GM23338 (cell line): ENCODE measurements at regions not wholly inside any gene's neighbourhood (a gene's known extent, or its start where the extent isn't known, plus 50 kb on each side); places are given as distances from the start of the nearest gene placed in this dataset.
"Not testable (repeated sequence)": the region's sequence is repeated elsewhere in the genome, so short reads cannot be mapped to it uniquely, and the experiment has no call there.

ENCODE experiments used
- ATAC-seq: fragments of 200-7000 bp; cut with Tn5 transposase; 3 replicates; pipeline ENCODE4 v1.9.1; 2020
- DNase-seq: peaks from one replicate; pipeline ENCODE4 v3.0.0-alpha.2; 2015; ENCODE audit warnings: low spot score
- H2AFZ ChIP-seq: fragments of 200-600 bp; sonication (generic); 2 replicates; pipeline ENCODE4 v1.8.0; 2016; ENCODE audit warnings: antibody characterized with exemption, mild to moderate bottlenecking, moderate library complexity
- H3F3A ChIP-seq: fragments of 200-600 bp; sonication (generic); replicated peaks from 2 replicates; pipeline ENCODE4 v1.8.0; 2017; ENCODE audit warnings: antibody characterized with exemption, mixed run types, low read depth
- H3K27ac ChIP-seq: fragments of 200-600 bp; sonication (generic); 2 replicates; pipeline ENCODE4 v1.6.1; 2016; ENCODE audit warnings: low read depth
- H3K27me3 ChIP-seq: fragments of 200-600 bp; sonication (generic); 2 replicates; pipeline ENCODE4 v1.8.0; 2016; ENCODE audit warnings: mild to moderate bottlenecking, mixed run types, moderate library complexity; ENCODE audit not compliant: insufficient read depth
- H3K36me3 ChIP-seq: fragments of 200-600 bp; sonication (generic); 2 replicates; pipeline ENCODE4 v1.8.0; 2016; ENCODE audit warnings: mild to moderate bottlenecking; ENCODE audit not compliant: insufficient read depth
- H3K4me1 ChIP-seq: fragments of 200-600 bp; sonication (generic); 2 replicates; pipeline ENCODE4 v1.8.0; 2016; ENCODE audit warnings: mild to moderate bottlenecking, moderate library complexity; ENCODE audit not compliant: insufficient read depth
- H3K4me2 ChIP-seq: fragments of 200-600 bp; sonication (generic); 2 replicates; pipeline ENCODE4 v1.7.1; 2017; ENCODE audit warnings: mixed run types
- H3K4me3 ChIP-seq: fragments of 200-600 bp; sonication (generic); 2 replicates; pipeline ENCODE4 v1.6.1; 2016; ENCODE audit warnings: mixed run types
- H3K79me2 ChIP-seq: fragments of 200-600 bp; sonication (generic); replicated peaks from 2 replicates; pipeline ENCODE4 v1.8.0; 2017; ENCODE audit warnings: mild to moderate bottlenecking; ENCODE audit not compliant: insufficient read depth
- H3K9me2 ChIP-seq: fragments of 200-600 bp; sonication (generic); 2 replicates; pipeline ENCODE4 v1.8.0; 2017; ENCODE audit not compliant: insufficient read depth
- H4K20me1 ChIP-seq: fragments of 200-600 bp; sonication (generic); replicated peaks from 2 replicates; pipeline ENCODE4 v1.8.0; 2017; ENCODE audit warnings: mild to moderate bottlenecking; ENCODE audit not compliant: insufficient read depth
- H3K27ac Mint-ChIP-seq: 2 replicates; pipeline ENCODE4 v1.8.0; 2020; ENCODE audit warnings: inconsistent platforms, mild to moderate bottlenecking, moderate library complexity, mixed read lengths
- H3K27me3 Mint-ChIP-seq: 3 replicates; pipeline ENCODE4 v1.8.0; 2022; ENCODE audit warnings: low read depth, mild to moderate bottlenecking, moderate library complexity, mixed read lengths, inconsistent platforms; ENCODE audit not compliant: insufficient read depth, poor library complexity
- H3K36me3 Mint-ChIP-seq: 3 replicates; pipeline ENCODE4 v1.8.0; 2021; ENCODE audit warnings: low read depth, mild to moderate bottlenecking, inconsistent platforms, moderate library complexity, mixed read lengths
- H3K4me1 Mint-ChIP-seq: 3 replicates; pipeline ENCODE4 v1.8.0; 2020; ENCODE audit warnings: mild to moderate bottlenecking, inconsistent platforms, mixed read lengths
- H3K4me3 Mint-ChIP-seq: 3 replicates; pipeline ENCODE4 v1.8.0; 2021; ENCODE audit warnings: moderate library complexity, mild to moderate bottlenecking, inconsistent platforms, mixed read lengths
- H3K9me3 Mint-ChIP-seq: 3 replicates; pipeline ENCODE4 v1.8.0; 2020; ENCODE audit warnings: moderate library complexity, mild to moderate bottlenecking, inconsistent platforms, mixed read lengths
- CREB1 ChIP-seq: fragments of 250-450 bp; sonication (Bioruptor Pico); IDR thresholded peaks from 2 replicates; pipeline ENCODE4 v1.5.0; 2020; ENCODE audit warnings: low read depth, mild to moderate bottlenecking, moderate library complexity
- EZH2 ChIP-seq: fragments of 200-600 bp; sonication (generic); IDR thresholded peaks from one replicate; pipeline ENCODE4 v1.8.0; 2017; ENCODE audit warnings: antibody characterized with exemption, mild to moderate bottlenecking, low read depth; ENCODE audit not compliant: unreplicated experiment
- EZH2phosphoT487 ChIP-seq: fragments of 200-600 bp; sonication (generic); IDR thresholded peaks from one replicate; pipeline ENCODE4 v1.8.1; 2018; ENCODE audit warnings: antibody characterized with exemption; ENCODE audit not compliant: unreplicated experiment
- JUNB ChIP-seq: IDR thresholded peaks from one replicate; pipeline ENCODE4 v1.6.1; 2016; ENCODE audit warnings: antibody characterized with exemption; ENCODE audit not compliant: unreplicated experiment
- NANOG ChIP-seq: IDR thresholded peaks from 2 replicates; pipeline ENCODE4 v1.6.1; 2016; ENCODE audit warnings: antibody characterized with exemption, borderline replicate concordance
- POLR2AphosphoS5 ChIP-seq: IDR thresholded peaks from 2 replicates; pipeline ENCODE4 v1.6.1; 2016; ENCODE audit warnings: antibody characterized with exemption, low read depth
- REST ChIP-seq: IDR thresholded peaks from one replicate; pipeline ENCODE4 v1.6.1; 2018; ENCODE audit warnings: antibody characterized with exemption; ENCODE audit not compliant: unreplicated experiment
- STAT1 ChIP-seq: IDR thresholded peaks from one replicate; pipeline ENCODE4 v1.6.1; 2016; ENCODE audit warnings: antibody characterized with exemption; ENCODE audit not compliant: unreplicated experiment
- ZNF331 ChIP-seq: fragments of 250-450 bp; sonication (Bioruptor Pico); IDR thresholded peaks from 2 replicates; pipeline ENCODE4 v1.5.0; 2020; ENCODE audit warnings: low read depth, mild to moderate bottlenecking, moderate library complexity
- TF ChIP-seq, protein P1 (sequence below): IDR thresholded peaks from 2 replicates; pipeline ENCODE4 v1.6.1; 2016; ENCODE audit warnings: antibody characterized with exemption
- TF ChIP-seq, protein P2 (sequence below), 2 experiments: fragments of 200-600 bp in 1 of 2; sonication (generic) in 1 of 2; conservative IDR thresholded peaks; 2 replicates each; pipeline versions ENCODE4 v1.5.1 to v1.6.1; 2016 to 2017; ENCODE audit warnings: antibody characterized with exemption in 2 of 2, low read depth in 2 of 2, mild to moderate bottlenecking in 2 of 2, moderate library complexity in 1 of 2

DNA sequence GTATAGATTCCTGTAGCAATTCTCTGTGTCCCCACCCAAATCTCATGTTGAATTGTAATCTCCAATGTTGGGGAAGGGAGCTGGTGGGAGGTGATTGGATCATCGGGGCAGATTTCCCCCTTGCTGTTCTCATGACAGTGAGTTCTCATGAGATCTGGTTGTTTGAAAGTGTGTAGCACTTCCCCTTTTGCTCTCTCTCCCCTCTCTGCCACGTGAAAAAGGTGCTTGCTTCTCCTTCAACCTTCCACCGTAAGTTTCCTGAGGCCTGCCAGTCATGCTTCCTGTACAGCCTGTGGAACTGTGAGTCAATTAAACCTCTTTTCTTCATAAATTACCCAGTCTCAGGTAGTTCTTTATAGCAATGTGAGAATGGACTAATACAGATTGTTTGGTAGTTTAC is 175.3 kb upstream of the ACO1 start:
- not testable (repeated sequence) for ATAC-seq, H3K27ac ChIP-seq, H3K4me1 Mint-ChIP-seq, H3K27ac Mint-ChIP-seq, H3K36me3 ChIP-seq, H4K20me1 ChIP-seq, H2AFZ ChIP-seq, H3K9me2 ChIP-seq, H3K79me2 ChIP-seq, H3K4me2 ChIP-seq, H3K4me3 Mint-ChIP-seq, H3K4me3 ChIP-seq, H3K27me3 ChIP-seq, H3K9me3 Mint-ChIP-seq, DNase-seq, H3K36me3 Mint-ChIP-seq, H3F3A ChIP-seq, H3K27me3 Mint-ChIP-seq
- 0 out of 2 replicates have a peak, but pooled peaks cover 13% of the 10 kb centered on the region for H3K4me1 ChIP-seq

DNA sequence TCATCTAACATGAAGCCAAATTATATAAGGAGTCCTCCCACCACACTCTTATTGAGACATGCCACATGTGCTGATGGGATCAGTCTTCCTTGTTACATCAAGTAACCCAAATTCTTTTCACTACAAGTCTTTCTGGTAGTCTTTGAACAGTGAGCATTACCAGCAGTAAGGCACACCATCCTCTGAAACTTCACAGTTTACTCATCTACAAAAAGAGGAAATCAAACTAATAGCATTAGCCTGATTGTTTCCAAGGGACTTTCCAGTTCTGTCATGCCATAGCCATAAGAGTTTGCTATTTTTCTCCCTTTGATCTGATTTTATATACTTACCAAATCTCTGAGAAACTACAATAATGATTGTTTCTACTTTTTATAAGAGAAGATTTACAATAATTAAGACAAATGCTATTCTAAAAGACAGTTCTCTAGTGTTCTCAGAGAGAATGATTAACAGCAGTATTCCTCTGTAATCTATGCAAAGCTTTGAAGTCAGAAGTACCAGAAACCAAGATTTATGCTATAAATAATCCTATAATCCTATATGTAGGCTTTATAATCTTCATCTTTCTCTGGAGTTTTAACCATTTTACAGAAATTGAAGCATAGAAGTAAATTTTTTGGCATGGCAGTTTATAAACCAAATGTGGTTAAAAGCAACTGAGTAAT is 166.2 kb upstream of the ACO1 start:
- TF ChIP-seq STAT1 (no peak), POLR2AphosphoS5 (no peak), EZH2phosphoT487 (no peak), JUNB (no peak), NANOG (no peak), EZH2 (no peak), ZNF331 (no peak)
- Histone ChIP-seq H4K20me1 (no peaks in the 10 kb centered on the region), H3K4me2 (no peak overlapping the region), H3K79me2 (no peaks in the 10 kb centered on the region), H3K27ac (no peak overlapping the region), H2AFZ (peak overlapping the region; percentile 87), H3K27me3 (no peaks in the 10 kb centered on the region), H3K36me3 (no peaks in the 10 kb centered on the region), H3F3A (no peaks in the 10 kb centered on the region), H3K4me1 (peaks cover 20% of the 10 kb centered on the region), H3K4me3 (no peak overlapping the region), H3K9me2 (no peaks in the 10 kb centered on the region)
- Mint-ChIP-seq H3K27ac (peak overlapping the region; percentile 69; the same call in 1 of the 2 replicates), H3K4me1 (peaks cover 20% of the 10 kb centered on the region), H3K4me3 (no peak overlapping the region), H3K9me3 (peaks cover 24% of the 10 kb centered on the region), H3K36me3 (peaks cover 17% of the 10 kb centered on the region), H3K27me3 (peaks cover 4% of the 10 kb centered on the region)
- ATAC-seq (no peak), DNase-seq (no peak)

- Histone ChIP-seq H2AFZ (no peak overlapping the region), H3K4me1 (peaks cover 20% of the 10 kb centered on the region), H3K27me3 (no peaks in the 10 kb centered on the region), H3K4me2 (peak overlapping the region; percentile 55), H3F3A (no peaks in the 10 kb centered on the region), H3K79me2 (no peaks in the 10 kb centered on the region), H3K36me3 (no peaks in the 10 kb centered on the region), H3K9me2 (no peaks in the 10 kb centered on the region), H3K27ac (no peak overlapping the region), H3K4me3 (no peak overlapping the region), H4K20me1 (no peaks in the 10 kb centered on the region)
- Mint-ChIP-seq H3K4me1 (peaks cover 20% of the 10 kb centered on the region), H3K4me3 (no peak overlapping the region), H3K27ac (peak overlapping the region; percentile 64; the same call in 1 of the 2 replicates), H3K9me3 (peaks cover 22% of the 10 kb centered on the region), H3K27me3 (peaks cover 4% of the 10 kb centered on the region), H3K36me3 (peaks cover 12% of the 10 kb centered on the region)
- ATAC-seq (peak; percentile 52), DNase-seq (no peak)
- TF ChIP-seq JUNB (no peak), STAT1 (no peak), EZH2phosphoT487 (no peak), REST (no peak), EZH2 (no peak), CREB1 (CRISPR knock-in tag) (no peak), NANOG (no peak), ZNF331 (no peak)
- TF ChIP-seq, protein P1, sequence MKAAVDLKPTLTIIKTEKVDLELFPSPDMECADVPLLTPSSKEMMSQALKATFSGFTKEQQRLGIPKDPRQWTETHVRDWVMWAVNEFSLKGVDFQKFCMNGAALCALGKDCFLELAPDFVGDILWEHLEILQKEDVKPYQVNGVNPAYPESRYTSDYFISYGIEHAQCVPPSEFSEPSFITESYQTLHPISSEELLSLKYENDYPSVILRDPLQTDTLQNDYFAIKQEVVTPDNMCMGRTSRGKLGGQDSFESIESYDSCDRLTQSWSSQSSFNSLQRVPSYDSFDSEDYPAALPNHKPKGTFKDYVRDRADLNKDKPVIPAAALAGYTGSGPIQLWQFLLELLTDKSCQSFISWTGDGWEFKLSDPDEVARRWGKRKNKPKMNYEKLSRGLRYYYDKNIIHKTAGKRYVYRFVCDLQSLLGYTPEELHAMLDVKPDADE, result no peak
- TF ChIP-seq, protein P2, sequence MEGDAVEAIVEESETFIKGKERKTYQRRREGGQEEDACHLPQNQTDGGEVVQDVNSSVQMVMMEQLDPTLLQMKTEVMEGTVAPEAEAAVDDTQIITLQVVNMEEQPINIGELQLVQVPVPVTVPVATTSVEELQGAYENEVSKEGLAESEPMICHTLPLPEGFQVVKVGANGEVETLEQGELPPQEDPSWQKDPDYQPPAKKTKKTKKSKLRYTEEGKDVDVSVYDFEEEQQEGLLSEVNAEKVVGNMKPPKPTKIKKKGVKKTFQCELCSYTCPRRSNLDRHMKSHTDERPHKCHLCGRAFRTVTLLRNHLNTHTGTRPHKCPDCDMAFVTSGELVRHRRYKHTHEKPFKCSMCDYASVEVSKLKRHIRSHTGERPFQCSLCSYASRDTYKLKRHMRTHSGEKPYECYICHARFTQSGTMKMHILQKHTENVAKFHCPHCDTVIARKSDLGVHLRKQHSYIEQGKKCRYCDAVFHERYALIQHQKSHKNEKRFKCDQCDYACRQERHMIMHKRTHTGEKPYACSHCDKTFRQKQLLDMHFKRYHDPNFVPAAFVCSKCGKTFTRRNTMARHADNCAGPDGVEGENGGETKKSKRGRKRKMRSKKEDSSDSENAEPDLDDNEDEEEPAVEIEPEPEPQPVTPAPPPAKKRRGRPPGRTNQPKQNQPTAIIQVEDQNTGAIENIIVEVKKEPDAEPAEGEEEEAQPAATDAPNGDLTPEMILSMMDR (conservative IDR thresholded peaks at IDR 0.05; ENCODE audit: low read depth in 2 of 2), result no peak
These were observed 163.7 kb upstream of the ACO1 start for GRCh38 chr9:32220750-32221149.
